Bronchial epithelial cell (primary cell): ENCODE measurements at regions not wholly inside any gene's neighbourhood (a gene's known extent, or its start where the extent isn't known, plus 50 kb on each side); places are given as distances from the start of the nearest gene placed in this dataset.

Experiments
- DNase-seq: peaks from one replicate; pipeline ENCODE4 v3.0.0-alpha.2; 2010; ENCODE audit warnings: low read depth
- FAIRE-seq: peaks from 2 replicates; lab custom pipeline; 2011; peaks lifted over from hg19 to GRCh38; lab: Jason Lieb, UNC
- H3K27me3 ChIP-seq: 2 replicates; pipeline ENCODE4 v1.5.1; 2011; ENCODE audit warnings: low read length; ENCODE audit not compliant: control insufficient read depth, insufficient read depth
- H3K36me3 ChIP-seq: 2 replicates; pipeline ENCODE4 v1.5.1; 2011; ENCODE audit warnings: low read length; ENCODE audit not compliant: control insufficient read depth, insufficient read depth
- H3K4me3 ChIP-seq: 2 replicates; pipeline ENCODE4 v1.5.1; 2011; ENCODE audit warnings: mild to moderate bottlenecking, low read depth, low read length, control low read depth
- CTCF ChIP-seq: IDR thresholded peaks from 2 replicates; pipeline ENCODE4 v1.5.1; 2011; ENCODE audit warnings: mild to moderate bottlenecking, moderate library complexity, low read length, control low read depth, inconsistent platforms; ENCODE audit not compliant: insufficient read depth, severe bottlenecking

GRCh38 chr3:23041918-23042696 is 161.0 kb upstream of the UBE2E2 start:
- no peak for TF ChIP-seq CTCF
- H3K36me3 ChIP-seq, result no peaks in the 10 kb centered on the region
- DNase-seq (peak; percentile 65), FAIRE-seq (peak; percentile 18)
- H3K4me3 ChIP-seq, result no peak overlapping the region
- H3K27me3 ChIP-seq, result no peaks in the 10 kb centered on the region

- Histone ChIP-seq H3K4me3 (no peak overlapping the region), H3K27me3 (no peaks in the 10 kb centered on the region), H3K36me3 (no peaks in the 10 kb centered on the region)
- DNase-seq (no peak), FAIRE-seq (peak; percentile 55)
- no peak for TF ChIP-seq CTCF
Measured at GRCh38 chr3:23044463-23044862, 158.7 kb upstream of the UBE2E2 start.

- H3K4me3 ChIP-seq, result no peak overlapping the region
- DNase-seq (no peak), FAIRE-seq (no peak)
- no peaks in the 10 kb centered on the region for H3K27me3 ChIP-seq
- no peak for TF ChIP-seq CTCF
- no peaks in the 10 kb centered on the region for H3K36me3 ChIP-seq
Measured at GRCh38 chr3:23046536-23046935, 156.6 kb upstream of the UBE2E2 start.

- no peak for TF ChIP-seq CTCF
- Histone ChIP-seq H3K4me3 (no peak overlapping the region), H3K27me3 (no peaks in the 10 kb centered on the region), H3K36me3 (no peaks in the 10 kb centered on the region)
- FAIRE-seq (peak; percentile 60), DNase-seq (no peak)
Measured at GRCh38 chr3:23051240-23052140, 151.6 kb upstream of the UBE2E2 start.

- Histone ChIP-seq H3K4me3 (no peak overlapping the region), H3K27me3 (no peaks in the 10 kb centered on the region)
Measured at GRCh38 chr3:23052208-23052607, 150.9 kb upstream of the UBE2E2 start.

More at GRCh38 chr3:23052208-23052607, 150.9 kb upstream of the UBE2E2 start:
- no peak for TF ChIP-seq CTCF
- DNase-seq, result no peak
- H3K36me3 ChIP-seq, result no peaks in the 10 kb centered on the region
- no peak for FAIRE-seq
